ENCODE measurements at regions not wholly inside any gene's neighbourhood (a gene's known extent, or its start where the extent isn't known, plus 50 kb on each side); places are given as distances from the start of the nearest gene placed in this dataset.
"Not testable (repeated sequence)": the region's sequence is repeated elsewhere in the genome, so short reads cannot be mapped to it uniquely, and the experiment has no call there.

GRCh38 chr12:46884362-46884761 lies 58.6 kb upstream of the SLC38A4 start:
- DNase-seq = no peak

GRCh38 chr12:46886541-46887041 lies 60.8 kb upstream of the SLC38A4 start:
- no peak for DNase-seq

- DNase-seq = no peak
Observed at GRCh38 chr12:46887870-46888269, 62.1 kb upstream of the SLC38A4 start.

- DNase-seq = no peak
Observed at GRCh38 chr12:46888568-46888967, 62.8 kb upstream of the SLC38A4 start.

GRCh38 chr12:46891306-46891705 lies 65.5 kb upstream of the SLC38A4 start:
- DNase-seq = no peak

- no peak for DNase-seq
Observed at GRCh38 chr12:46892034-46892705, 66.4 kb upstream of the SLC38A4 start.

- no peak for DNase-seq
Observed at GRCh38 chr12:46892887-46893286, 67.1 kb upstream of the SLC38A4 start.

GRCh38 chr12:46893434-46893833 lies 67.6 kb upstream of the SLC38A4 start:
- no peak for DNase-seq

GRCh38 chr12:46895726-46896125 lies 69.9 kb upstream of the SLC38A4 start:
- DNase-seq = no peak

GRCh38 chr12:46896680-46897079 lies 70.9 kb upstream of the SLC38A4 start:
- no peak for DNase-seq

- DNase-seq = no peak
Observed at GRCh38 chr12:46898152-46898931, 72.5 kb upstream of the SLC38A4 start.

- DNase-seq = no peak
Observed at GRCh38 chr12:46898989-46899388, 73.2 kb upstream of the SLC38A4 start.

GRCh38 chr12:46900734-46901463 lies 75.1 kb upstream of the SLC38A4 start:
- no peak for DNase-seq

GRCh38 chr12:46901464-46902205 lies 75.8 kb upstream of the SLC38A4 start:
- no peak for DNase-seq

GRCh38 chr12:46903058-46903457 lies 77.3 kb upstream of the SLC38A4 start:
- no peak for DNase-seq

GRCh38 chr12:46904406-46905238 lies 78.8 kb upstream of the SLC38A4 start:
- DNase-seq = no peak

GRCh38 chr12:46905239-46905627 lies 79.4 kb upstream of the SLC38A4 start:
- not testable (repeated sequence) for DNase-seq

GRCh38 chr12:46907791-46908190 lies 82.0 kb upstream of the SLC38A4 start:
- DNase-seq = no peak

- DNase-seq = no peak
Observed at GRCh38 chr12:46908236-46908935, 82.6 kb upstream of the SLC38A4 start.

- DNase-seq = no peak
Observed at GRCh38 chr12:46908936-46909635, 83.3 kb upstream of the SLC38A4 start.

- DNase-seq = no peak
Observed at GRCh38 chr12:46910830-46911229, 85.0 kb upstream of the SLC38A4 start.
